GM18499 (cell line): ENCODE measurements at regions not wholly inside any gene's neighbourhood (a gene's known extent, or its start where the extent isn't known, plus 50 kb on each side); places are given as distances from the start of the nearest gene placed in this dataset.

Experiments used
- ATAC-seq: cut with Tn5 transposase; IDR thresholded peaks from one replicate; pipeline ENCODE4 v1.9.1; 2021; ENCODE audit warnings: moderate number of reproducible peaks; ENCODE audit not compliant: insufficient read depth, unreplicated experiment

- no peak for ATAC-seq
These were observed 245.1 kb downstream of the GXYLT1 start for GRCh38 chr12:41899577-41899976.

DNA sequence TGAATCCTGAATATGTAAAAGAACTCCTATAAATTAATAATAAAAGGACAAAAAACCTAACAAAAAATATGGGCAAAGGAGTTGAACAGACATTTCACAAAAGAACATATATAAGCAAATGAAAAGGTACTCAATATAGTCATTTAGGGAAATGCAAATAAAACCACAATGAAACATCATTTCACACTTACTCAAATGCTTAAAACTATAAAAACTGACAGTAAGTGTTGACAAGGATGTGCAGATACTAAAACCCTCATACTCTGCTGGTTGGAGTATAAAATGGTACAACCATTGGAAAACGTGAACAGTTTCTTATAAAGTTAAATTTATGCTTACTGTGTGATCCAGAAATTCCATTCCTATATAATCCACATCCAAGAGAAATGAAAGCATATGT is 247.1 kb downstream of the GXYLT1 start:
- no peak for ATAC-seq

GRCh38 chr12:41893491-41893890 is 251.2 kb downstream of the GXYLT1 start:
- no peak for ATAC-seq

DNA sequence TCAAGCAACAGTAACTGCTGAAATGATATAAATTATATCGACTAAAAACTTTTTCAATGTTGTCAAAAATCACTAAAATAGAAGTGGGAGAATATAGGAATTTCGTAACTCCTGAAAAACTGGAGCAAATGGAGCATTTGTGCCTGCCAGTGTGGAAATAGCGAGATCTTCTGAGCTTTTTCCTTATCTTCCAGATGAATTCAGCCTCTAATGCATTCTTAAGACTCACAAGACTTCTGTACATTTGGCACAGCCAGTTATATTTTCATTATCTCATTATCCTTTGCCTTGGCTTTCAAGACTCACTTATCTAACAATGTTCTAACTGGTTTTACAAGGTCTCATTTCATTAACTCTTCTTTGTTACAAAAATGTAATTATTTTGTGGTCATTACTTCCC is 252.4 kb downstream of the GXYLT1 start:
- no peak for ATAC-seq

GRCh38 chr12:41891226-41891625 is 253.4 kb downstream of the GXYLT1 start:
- ATAC-seq, result no peak

DNA sequence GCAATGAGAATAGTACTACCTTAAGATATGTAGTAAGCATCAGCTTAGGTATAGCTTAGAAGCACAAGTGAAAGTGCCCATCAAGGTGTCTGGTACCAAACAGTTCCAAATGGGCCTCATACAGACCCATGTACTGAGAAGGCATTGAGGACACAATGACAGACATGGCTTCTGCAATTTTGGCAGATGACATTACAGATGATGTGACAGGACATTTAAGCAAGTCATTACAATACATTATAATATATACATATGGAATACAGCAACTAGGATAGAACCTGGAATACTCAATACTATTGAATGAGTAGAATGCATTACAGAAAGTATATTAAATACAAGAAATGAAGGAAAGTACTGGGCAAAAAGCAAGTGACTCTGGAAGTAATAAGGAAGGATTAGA is 256.4 kb downstream of the GXYLT1 start:
- ATAC-seq, result no peak

DNA sequence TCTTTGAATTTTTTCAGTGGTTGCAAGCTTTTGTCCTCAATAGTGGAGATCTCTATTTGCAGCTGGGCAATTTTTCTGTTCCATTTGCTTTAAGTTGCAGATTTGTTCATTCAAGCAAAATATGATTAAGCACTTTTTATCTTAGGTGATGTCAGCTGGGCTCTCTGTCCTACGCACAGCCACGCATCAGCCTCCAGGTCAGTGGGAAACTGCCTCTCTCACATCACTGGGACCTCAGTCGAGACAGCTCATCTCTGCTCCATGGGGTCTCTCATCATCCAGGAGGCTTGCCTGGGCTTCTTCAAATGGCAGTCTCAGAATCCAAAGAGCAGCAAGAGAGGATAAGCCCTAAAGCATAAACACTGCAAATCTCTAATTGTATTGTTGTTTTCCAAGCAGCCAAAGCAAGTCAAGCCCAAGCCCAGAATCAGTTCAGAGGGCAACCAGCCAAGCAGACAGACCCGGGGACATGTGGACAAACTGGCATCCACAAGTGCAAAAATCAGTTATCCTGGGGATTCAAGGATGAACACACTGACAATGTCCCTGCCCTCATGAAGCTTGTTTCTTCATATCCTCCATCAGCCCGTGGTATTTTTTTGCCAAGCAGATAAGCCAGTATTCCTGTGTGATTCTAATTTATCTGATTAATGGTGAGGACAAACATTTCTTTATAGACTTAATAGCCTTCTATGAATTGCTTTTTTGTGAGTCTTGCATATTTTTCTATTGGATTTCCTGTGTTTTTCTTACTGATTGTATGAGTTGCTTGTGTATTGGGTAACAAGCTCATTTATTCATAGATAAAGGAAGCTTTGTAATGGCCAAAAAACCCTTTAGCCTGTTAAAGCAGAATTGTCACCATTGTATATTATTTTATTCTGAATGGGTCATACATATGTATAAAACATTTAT is 262.5 kb downstream of the GXYLT1 start:
- ATAC-seq, result no peak

- ATAC-seq, result no peak
These were observed 275.2 kb downstream of the GXYLT1 start for GRCh38 chr12:41869432-41869831.

GRCh38 chr12:41866878-41867430 is 277.7 kb downstream of the GXYLT1 start:
- no peak for ATAC-seq

DNA sequence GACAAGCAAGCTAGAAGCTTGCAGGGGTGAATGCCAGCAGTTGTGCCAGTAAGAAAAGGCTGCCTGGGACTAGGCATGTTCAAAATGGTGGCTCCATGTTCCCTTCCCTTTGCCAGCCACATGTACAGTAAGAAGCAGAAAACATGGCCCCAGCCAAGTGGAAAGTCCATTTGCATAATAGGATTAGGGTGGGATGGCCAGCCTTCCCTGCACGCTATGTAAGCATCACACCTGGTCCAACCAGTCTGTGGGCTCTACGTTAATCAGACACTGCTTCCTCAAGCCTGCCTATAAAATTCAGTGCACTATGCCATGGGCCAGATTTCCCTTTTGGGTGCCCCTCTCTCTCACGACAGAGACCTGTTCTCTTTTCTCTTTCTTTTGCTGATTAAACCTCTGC is 288.4 kb downstream of the GXYLT1 start:
- ATAC-seq, result no peak

DNA sequence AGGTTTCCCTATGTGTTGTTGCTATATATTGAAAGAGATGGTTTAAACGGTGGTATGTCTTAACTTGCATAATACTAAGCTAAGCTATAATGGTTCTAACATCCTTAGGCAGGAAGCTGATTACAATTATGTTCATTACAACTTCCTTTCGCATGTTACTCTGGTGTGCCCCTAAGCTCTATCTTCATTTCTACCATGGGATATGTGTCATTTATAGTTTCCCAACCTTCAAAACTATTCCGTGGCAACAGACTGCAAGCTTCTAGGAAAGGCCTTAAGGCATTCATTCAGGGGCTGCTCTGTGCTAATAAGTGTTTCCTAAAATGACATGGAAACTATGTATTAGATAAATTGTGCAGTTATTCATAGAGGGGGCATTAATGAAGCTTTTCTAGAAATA is 294.6 kb downstream of the GXYLT1 start:
- no peak for ATAC-seq

- ATAC-seq, result no peak
These were observed 298.0 kb downstream of the GXYLT1 start for GRCh38 chr12:41846718-41847117.

- ATAC-seq, result no peak
These were observed 308.3 kb downstream of the GXYLT1 start for GRCh38 chr12:41836416-41836815.

GRCh38 chr12:41835556-41835955 is 309.1 kb downstream of the GXYLT1 start:
- no peak for ATAC-seq

- ATAC-seq, result no peak
These were observed 324.7 kb downstream of the GXYLT1 start for GRCh38 chr12:41819948-41820347.

GRCh38 chr12:41804026-41804425 is 340.6 kb downstream of the GXYLT1 start:
- no peak for ATAC-seq

- no peak for ATAC-seq
These were observed 341.9 kb downstream of the GXYLT1 start for GRCh38 chr12:41802803-41803202.

DNA sequence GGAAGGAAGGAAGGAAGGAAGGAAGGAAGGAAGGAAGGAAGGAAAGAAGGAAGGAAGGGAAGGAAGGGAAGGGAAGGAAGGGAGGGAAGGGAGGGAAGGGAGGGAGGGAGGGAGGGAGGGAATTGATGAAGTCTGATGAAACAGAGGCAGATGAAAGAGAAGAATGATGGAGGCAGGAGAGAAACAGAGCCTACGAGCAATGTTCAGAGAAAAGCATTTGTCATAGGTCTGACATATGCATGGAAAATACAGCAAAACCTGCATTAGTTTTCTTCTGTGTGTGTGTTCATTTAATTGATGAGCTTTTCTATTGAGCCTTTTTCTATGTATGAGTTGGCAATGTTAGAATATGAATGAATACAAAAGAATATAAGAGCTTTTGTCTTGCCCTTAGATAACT is 343.4 kb downstream of the GXYLT1 start:
- no peak for ATAC-seq

DNA sequence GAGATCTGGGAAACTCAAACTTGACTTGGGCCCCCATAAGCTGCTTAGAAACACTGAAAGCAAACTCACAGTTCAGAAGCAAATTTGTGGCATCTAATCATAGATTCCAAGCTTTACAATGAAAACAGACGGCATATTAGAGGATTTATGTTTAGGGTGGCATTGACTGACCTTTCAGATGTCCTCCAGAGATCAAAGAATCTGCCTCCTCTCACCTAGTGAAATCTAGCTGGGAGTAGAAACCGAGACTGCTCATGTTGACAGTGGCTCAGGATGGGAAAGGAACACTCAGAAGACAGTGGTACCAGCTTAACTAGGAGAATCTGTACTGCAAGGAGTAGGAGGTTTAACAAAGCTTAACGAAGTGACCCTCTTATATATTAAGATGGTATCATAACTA is 345.0 kb downstream of the GXYLT1 start:
- no peak for ATAC-seq

GRCh38 chr12:41795910-41796309 is 348.8 kb downstream of the GXYLT1 start:
- ATAC-seq, result no peak

DNA sequence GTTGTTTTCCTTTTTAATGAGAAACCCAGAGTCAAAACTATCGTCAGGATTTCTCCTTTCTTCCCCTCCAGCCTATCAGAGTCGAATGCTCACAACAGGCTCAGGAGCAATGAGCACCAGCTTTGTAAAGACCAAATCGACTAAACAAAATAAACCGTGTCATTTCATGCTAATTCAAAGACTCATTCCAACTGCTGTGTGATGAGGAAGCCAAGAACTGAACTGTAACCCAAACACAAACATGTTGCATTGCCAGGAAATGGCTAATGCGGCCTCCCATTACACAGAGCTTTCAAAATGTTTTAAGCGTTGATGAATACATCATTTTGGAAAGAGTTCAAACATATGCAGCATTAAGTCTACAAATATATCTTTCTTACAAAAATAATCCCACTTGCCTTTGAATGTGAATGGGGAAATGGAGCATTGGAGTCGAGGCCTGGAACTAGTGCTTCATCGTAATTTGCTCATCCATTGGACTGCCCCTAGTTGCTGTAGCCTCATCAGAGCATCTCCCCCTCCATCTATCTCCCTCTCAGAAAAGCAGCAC is 349.5 kb downstream of the GXYLT1 start:
- no peak for ATAC-seq

GRCh38 chr12:41794336-41794735 is 350.3 kb downstream of the GXYLT1 start:
- no peak for ATAC-seq
